ENCODE measurements at regions not wholly inside any gene's neighbourhood (a gene's known extent, or its start where the extent isn't known, plus 50 kb on each side); places are given as distances from the start of the nearest gene placed in this dataset.
A peak's percentile ranks its signal among the peaks of the same experiment; 100 is the strongest.
"Not testable (repeated sequence)": the region's sequence is repeated elsewhere in the genome, so short reads cannot be mapped to it uniquely, and the experiment has no call there.

- DNase-seq (ENCODE audit: low read depth): no peak
Measured at GRCh38 chr2:63695583-63695982, 106.8 kb downstream of the MDH1 start.

- DNase-seq (ENCODE audit: low read depth): no peak
Measured at GRCh38 chr2:63696496-63696895, 107.7 kb downstream of the MDH1 start.

GRCh38 chr2:63697160-63697559, 108.4 kb downstream of the MDH1 start:
- no peak for DNase-seq (ENCODE audit: low read depth)

GRCh38 chr2:63698786-63699548, 110.2 kb downstream of the MDH1 start:
- peak; percentile 92 for DNase-seq (ENCODE audit: low read depth)

- peak; percentile 64 for DNase-seq (ENCODE audit: low read depth)
Measured at GRCh38 chr2:63699549-63699839, 110.7 kb downstream of the MDH1 start.

- no peak for DNase-seq (ENCODE audit: low read depth)
Measured at GRCh38 chr2:63700271-63700670, 111.5 kb downstream of the MDH1 start.

- DNase-seq (ENCODE audit: low read depth): no peak
Measured at GRCh38 chr2:63701406-63701805, 112.6 kb downstream of the MDH1 start.

- not testable (repeated sequence) for DNase-seq (ENCODE audit: low read depth)
Measured at GRCh38 chr2:63706084-63706483, 117.3 kb downstream of the MDH1 start.

GRCh38 chr2:63710732-63711131, 122.0 kb downstream of the MDH1 start:
- DNase-seq (ENCODE audit: low read depth): no peak

GRCh38 chr2:63712748-63713147, 124.0 kb downstream of the MDH1 start:
- peak; percentile 48 for DNase-seq (ENCODE audit: low read depth)

GRCh38 chr2:63716146-63716545, 125.5 kb upstream of the UGP2 start:
- DNase-seq (ENCODE audit: low read depth): no peak

- no peak for DNase-seq (ENCODE audit: low read depth)
Measured at GRCh38 chr2:63719052-63719451, 122.6 kb upstream of the UGP2 start.

- DNase-seq (ENCODE audit: low read depth): no peak
Measured at GRCh38 chr2:63721082-63721424, 120.6 kb upstream of the UGP2 start.

GRCh38 chr2:63722284-63722683, 119.4 kb upstream of the UGP2 start:
- DNase-seq (ENCODE audit: low read depth): not testable (repeated sequence)

GRCh38 chr2:63723709-63724108, 118.0 kb upstream of the UGP2 start:
- no peak for DNase-seq (ENCODE audit: low read depth)

- not testable (repeated sequence) for DNase-seq (ENCODE audit: low read depth)
Measured at GRCh38 chr2:63725212-63725611, 116.5 kb upstream of the UGP2 start.

- no peak for DNase-seq (ENCODE audit: low read depth)
Measured at GRCh38 chr2:63729362-63729761, 112.3 kb upstream of the UGP2 start.

- no peak for DNase-seq (ENCODE audit: low read depth)
Measured at GRCh38 chr2:63729831-63730230, 111.9 kb upstream of the UGP2 start.

- peak; percentile 23 for DNase-seq (ENCODE audit: low read depth)
Measured at GRCh38 chr2:63734510-63734909, 107.2 kb upstream of the UGP2 start.

- DNase-seq (ENCODE audit: low read depth): peak; percentile 71
Measured at GRCh38 chr2:63735263-63735662, 106.4 kb upstream of the UGP2 start.

- DNase-seq (ENCODE audit: low read depth): peak; percentile 62
Measured at GRCh38 chr2:63735931-63736330, 105.8 kb upstream of the UGP2 start.

- peak; percentile 61 for DNase-seq (ENCODE audit: low read depth)
Measured at GRCh38 chr2:63736354-63736753, 105.3 kb upstream of the UGP2 start.

GRCh38 chr2:63737081-63737751, 104.5 kb upstream of the UGP2 start:
- DNase-seq (ENCODE audit: low read depth): peak; percentile 27

- no peak for DNase-seq (ENCODE audit: low read depth)
Measured at GRCh38 chr2:63738019-63738418, 103.7 kb upstream of the UGP2 start.

All from EH (cell line).